ENCODE measurements at regions not wholly inside any gene's neighbourhood (a gene's known extent, or its start where the extent isn't known, plus 50 kb on each side); places are given as distances from the start of the nearest gene placed in this dataset.
"Not testable (repeated sequence)": the region's sequence is repeated elsewhere in the genome, so short reads cannot be mapped to it uniquely, and the experiment has no call there.

- no peak for DNase-seq (ENCODE audit: low spot score)
Measured at GRCh38 chr3:53401154-53401553, 53.8 kb upstream of the DCP1A start.

DNA sequence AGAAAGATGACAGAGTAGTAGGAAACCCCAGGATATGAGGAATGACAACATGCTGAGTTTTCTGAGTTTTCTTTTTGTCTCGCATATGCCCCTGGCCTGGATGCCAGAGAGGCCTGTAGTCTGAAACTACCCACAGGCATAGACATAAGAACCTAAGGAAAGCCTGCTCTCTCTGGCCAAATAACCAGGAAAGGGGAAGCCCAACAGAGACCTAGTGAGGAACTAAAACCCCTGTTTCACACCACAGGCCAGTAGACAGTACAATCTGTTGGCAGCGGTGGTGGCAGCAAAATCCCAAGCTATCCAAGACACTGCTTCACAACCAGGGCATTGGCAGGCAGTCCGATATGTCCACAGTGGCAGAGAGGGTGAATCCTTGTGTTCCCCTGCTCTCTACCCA lies 55.0 kb upstream of the DCP1A start:
- no peak for DNase-seq (ENCODE audit: low spot score)

DNA sequence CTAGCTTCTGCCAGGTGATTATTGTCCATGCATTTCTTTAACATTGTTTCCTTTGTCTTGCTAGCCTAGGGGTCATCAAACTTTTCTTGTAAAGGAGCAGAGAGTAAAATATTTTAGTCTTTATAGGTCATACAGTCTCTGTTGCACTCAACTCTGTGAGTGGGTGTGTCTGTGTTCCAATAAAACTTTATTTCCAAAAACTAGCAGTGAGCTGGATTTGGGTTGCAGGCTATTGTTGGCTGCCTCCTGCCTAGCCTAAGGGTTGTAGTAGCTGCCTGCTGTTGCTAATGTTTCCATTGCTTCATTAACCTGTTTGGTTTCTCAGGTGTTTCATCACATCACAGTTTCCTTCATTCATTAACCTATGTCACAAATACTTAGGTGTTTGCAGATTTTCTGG lies 64.0 kb upstream of the DCP1A start:
- DNase-seq (ENCODE audit: low spot score): no peak

- DNase-seq (ENCODE audit: low spot score): no peak
Measured at GRCh38 chr3:53412953-53413352, 65.6 kb upstream of the DCP1A start.

GRCh38 chr3:53416530-53416929 lies 69.2 kb upstream of the DCP1A start:
- DNase-seq (ENCODE audit: low spot score): no peak

GRCh38 chr3:53420831-53421230 lies 73.5 kb upstream of the DCP1A start:
- no peak for DNase-seq (ENCODE audit: low spot score)

DNA sequence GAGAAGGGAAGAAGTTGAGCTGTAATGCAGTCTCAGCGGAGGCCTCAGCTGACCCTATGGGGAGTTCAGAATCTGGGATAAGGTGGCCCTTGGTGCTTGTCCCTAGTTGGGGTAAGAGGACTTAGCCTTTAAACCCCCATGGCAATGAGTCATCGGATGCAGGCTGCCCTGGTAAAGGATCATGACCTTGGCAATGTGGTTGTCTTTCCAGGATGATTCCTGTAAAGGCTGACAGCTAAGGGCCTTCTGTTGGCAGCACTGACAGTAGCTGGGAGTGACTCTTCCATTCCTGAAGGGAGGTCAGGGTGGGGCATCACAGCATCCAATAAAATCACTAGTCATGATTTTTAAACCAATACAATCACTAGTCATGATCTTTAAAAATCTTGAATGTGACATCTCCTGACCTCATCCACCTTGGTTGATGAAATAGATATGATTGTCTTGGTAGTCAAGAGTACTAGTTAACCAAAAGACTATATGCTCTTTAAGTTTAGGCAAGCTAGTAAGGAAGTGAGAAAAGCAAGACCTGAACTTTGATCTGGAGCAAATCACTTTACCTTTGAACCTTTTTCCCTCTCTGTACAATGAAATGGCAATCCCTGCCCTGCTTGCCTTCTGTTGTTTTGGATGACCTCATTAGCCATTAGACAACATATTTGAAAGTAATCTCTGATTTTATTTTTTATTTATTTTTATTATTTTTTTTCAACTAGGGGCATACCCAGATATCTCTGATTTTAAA lies 71.3 kb upstream of the CACNA1D start:
- no peak for DNase-seq (ENCODE audit: low spot score)

GRCh38 chr3:53425936-53426335 lies 68.5 kb upstream of the CACNA1D start:
- no peak for DNase-seq (ENCODE audit: low spot score)

- DNase-seq (ENCODE audit: low spot score): peak; percentile 44
Measured at GRCh38 chr3:53426918-53427317, 67.5 kb upstream of the CACNA1D start.

DNA sequence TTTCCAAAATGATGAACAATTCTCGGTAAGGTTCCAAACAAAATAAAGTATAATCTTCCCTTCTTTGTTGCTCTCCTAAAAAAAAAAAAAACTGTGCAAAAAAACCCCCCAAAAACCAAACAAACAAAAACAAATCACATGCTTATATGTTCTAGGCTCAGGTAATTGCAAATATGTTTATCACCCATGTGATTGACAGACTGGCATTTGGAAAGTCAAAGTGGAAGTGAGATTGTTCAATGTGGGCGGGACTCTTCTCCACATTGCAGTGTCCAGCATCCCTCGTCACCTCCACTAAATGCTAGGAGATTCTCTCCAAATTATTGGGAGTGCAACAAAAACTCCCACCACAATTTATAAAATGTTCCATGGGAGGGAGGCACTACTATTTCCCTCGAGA lies 57.6 kb upstream of the CACNA1D start:
- DNase-seq (ENCODE audit: low spot score): no peak

- DNase-seq (ENCODE audit: low spot score): not testable (repeated sequence)
Measured at GRCh38 chr3:53442863-53443262, 51.5 kb upstream of the CACNA1D start.
